ENCODE measurements at regions not wholly inside any gene's neighbourhood (a gene's known extent, or its start where the extent isn't known, plus 50 kb on each side); places are given as distances from the start of the nearest gene placed in this dataset.
"Not testable (repeated sequence)": the region's sequence is repeated elsewhere in the genome, so short reads cannot be mapped to it uniquely, and the experiment has no call there.

- Histone ChIP-seq H3K4me1 (ENCODE audit: control insufficient read depth, insufficient read depth, low read length) (no peaks in the 10 kb centered on the region), H3K9me3 (ENCODE audit: control insufficient read depth, insufficient read depth, low read length) (peaks cover 8% of the 10 kb centered on the region), H3K36me3 (ENCODE audit: control insufficient read depth, insufficient read depth, low read length) (no peaks in the 10 kb centered on the region)
Observed at GRCh38 chr6:14896475-14896874, 349.4 kb upstream of the JARID2 start.

GRCh38 chr6:14897831-14898230, 348.0 kb upstream of the JARID2 start:
- H3K4me3 ChIP-seq (ENCODE audit: low read depth, low read length): no peak overlapping the region
- no peak overlapping the region for H3K9ac ChIP-seq (ENCODE audit: low read depth, low read length)
- H3K27me3 ChIP-seq (ENCODE audit: control insufficient read depth, insufficient read depth, low read length): no peaks in the 10 kb centered on the region
- no peaks in the 10 kb centered on the region for H3K4me1 ChIP-seq (ENCODE audit: control insufficient read depth, insufficient read depth, low read length)
- no peaks in the 10 kb centered on the region for H3K36me3 ChIP-seq (ENCODE audit: control insufficient read depth, insufficient read depth, low read length)
- peaks cover 8% of the 10 kb centered on the region for H3K9me3 ChIP-seq (ENCODE audit: control insufficient read depth, insufficient read depth, low read length)

More at GRCh38 chr6:14896475-14896874, 349.4 kb upstream of the JARID2 start:
- Histone ChIP-seq H3K4me3 (ENCODE audit: low read depth, low read length) (no peak overlapping the region), H3K27me3 (ENCODE audit: control insufficient read depth, insufficient read depth, low read length) (no peaks in the 10 kb centered on the region), H3K9ac (ENCODE audit: low read depth, low read length) (no peak overlapping the region)

- not testable (repeated sequence) for H3K27me3 ChIP-seq (ENCODE audit: control insufficient read depth, insufficient read depth, low read length); H3K4me3 ChIP-seq (ENCODE audit: low read depth, low read length); H3K4me1 ChIP-seq (ENCODE audit: control insufficient read depth, insufficient read depth, low read length); H3K36me3 ChIP-seq (ENCODE audit: control insufficient read depth, insufficient read depth, low read length); H3K9me3 ChIP-seq (ENCODE audit: control insufficient read depth, insufficient read depth, low read length); H3K9ac ChIP-seq (ENCODE audit: low read depth, low read length)
Observed at GRCh38 chr6:14899441-14899840, 346.4 kb upstream of the JARID2 start.

GRCh38 chr6:14900919-14901318, 344.9 kb upstream of the JARID2 start:
- Histone ChIP-seq H3K27me3 (ENCODE audit: control insufficient read depth, insufficient read depth, low read length) (no peaks in the 10 kb centered on the region), H3K36me3 (ENCODE audit: control insufficient read depth, insufficient read depth, low read length) (no peaks in the 10 kb centered on the region), H3K9ac (ENCODE audit: low read depth, low read length) (no peak overlapping the region), H3K4me3 (ENCODE audit: low read depth, low read length) (no peak overlapping the region), H3K9me3 (ENCODE audit: control insufficient read depth, insufficient read depth, low read length) (no peaks in the 10 kb centered on the region), H3K4me1 (ENCODE audit: control insufficient read depth, insufficient read depth, low read length) (no peaks in the 10 kb centered on the region)

GRCh38 chr6:14903176-14904038, 342.5 kb upstream of the JARID2 start:
- no peaks in the 10 kb centered on the region for H3K4me1 ChIP-seq (ENCODE audit: control insufficient read depth, insufficient read depth, low read length)
- no peak overlapping the region for H3K9ac ChIP-seq (ENCODE audit: low read depth, low read length)
- no peaks in the 10 kb centered on the region for H3K9me3 ChIP-seq (ENCODE audit: control insufficient read depth, insufficient read depth, low read length)
- no peaks in the 10 kb centered on the region for H3K27me3 ChIP-seq (ENCODE audit: control insufficient read depth, insufficient read depth, low read length)
- no peaks in the 10 kb centered on the region for H3K36me3 ChIP-seq (ENCODE audit: control insufficient read depth, insufficient read depth, low read length)
- H3K4me3 ChIP-seq (ENCODE audit: low read depth, low read length): no peak overlapping the region

GRCh38 chr6:14905201-14905600, 340.7 kb upstream of the JARID2 start:
- H3K9me3 ChIP-seq (ENCODE audit: control insufficient read depth, insufficient read depth, low read length): no peaks in the 10 kb centered on the region
- no peak overlapping the region for H3K9ac ChIP-seq (ENCODE audit: low read depth, low read length)
- H3K4me1 ChIP-seq (ENCODE audit: control insufficient read depth, insufficient read depth, low read length): no peaks in the 10 kb centered on the region
- no peaks in the 10 kb centered on the region for H3K27me3 ChIP-seq (ENCODE audit: control insufficient read depth, insufficient read depth, low read length)
- H3K36me3 ChIP-seq (ENCODE audit: control insufficient read depth, insufficient read depth, low read length): no peaks in the 10 kb centered on the region
- H3K4me3 ChIP-seq (ENCODE audit: low read depth, low read length): no peak overlapping the region

GRCh38 chr6:14906621-14907020, 339.2 kb upstream of the JARID2 start:
- Histone ChIP-seq H3K27me3 (ENCODE audit: control insufficient read depth, insufficient read depth, low read length) (no peaks in the 10 kb centered on the region), H3K4me3 (ENCODE audit: low read depth, low read length) (no peak overlapping the region), H3K9me3 (ENCODE audit: control insufficient read depth, insufficient read depth, low read length) (no peaks in the 10 kb centered on the region), H3K4me1 (ENCODE audit: control insufficient read depth, insufficient read depth, low read length) (no peaks in the 10 kb centered on the region), H3K36me3 (ENCODE audit: control insufficient read depth, insufficient read depth, low read length) (no peaks in the 10 kb centered on the region), H3K9ac (ENCODE audit: low read depth, low read length) (no peak overlapping the region)

GRCh38 chr6:14910692-14911547, 334.9 kb upstream of the JARID2 start:
- Histone ChIP-seq H3K27me3 (ENCODE audit: control insufficient read depth, insufficient read depth, low read length) (no peaks in the 10 kb centered on the region), H3K36me3 (ENCODE audit: control insufficient read depth, insufficient read depth, low read length) (no peaks in the 10 kb centered on the region), H3K9ac (ENCODE audit: low read depth, low read length) (no peak overlapping the region), H3K9me3 (ENCODE audit: control insufficient read depth, insufficient read depth, low read length) (no peaks in the 10 kb centered on the region), H3K4me3 (ENCODE audit: low read depth, low read length) (no peak overlapping the region), H3K4me1 (ENCODE audit: control insufficient read depth, insufficient read depth, low read length) (no peaks in the 10 kb centered on the region)

- Histone ChIP-seq H3K4me1 (ENCODE audit: control insufficient read depth, insufficient read depth, low read length) (no peaks in the 10 kb centered on the region), H3K27me3 (ENCODE audit: control insufficient read depth, insufficient read depth, low read length) (no peaks in the 10 kb centered on the region), H3K9me3 (ENCODE audit: control insufficient read depth, insufficient read depth, low read length) (no peaks in the 10 kb centered on the region), H3K9ac (ENCODE audit: low read depth, low read length) (no peak overlapping the region), H3K36me3 (ENCODE audit: control insufficient read depth, insufficient read depth, low read length) (no peaks in the 10 kb centered on the region), H3K4me3 (ENCODE audit: low read depth, low read length) (no peak overlapping the region)
Observed at GRCh38 chr6:14912226-14912625, 333.6 kb upstream of the JARID2 start.

- Histone ChIP-seq H3K9ac (ENCODE audit: low read depth, low read length) (no peak overlapping the region), H3K36me3 (ENCODE audit: control insufficient read depth, insufficient read depth, low read length) (no peaks in the 10 kb centered on the region), H3K4me1 (ENCODE audit: control insufficient read depth, insufficient read depth, low read length) (no peaks in the 10 kb centered on the region), H3K4me3 (ENCODE audit: low read depth, low read length) (no peak overlapping the region), H3K9me3 (ENCODE audit: control insufficient read depth, insufficient read depth, low read length) (no peaks in the 10 kb centered on the region), H3K27me3 (ENCODE audit: control insufficient read depth, insufficient read depth, low read length) (no peaks in the 10 kb centered on the region)
Observed at GRCh38 chr6:14912706-14913105, 333.2 kb upstream of the JARID2 start.

GRCh38 chr6:14913931-14914330, 331.9 kb upstream of the JARID2 start:
- Histone ChIP-seq H3K9me3 (ENCODE audit: control insufficient read depth, insufficient read depth, low read length) (no peaks in the 10 kb centered on the region), H3K4me3 (ENCODE audit: low read depth, low read length) (no peak overlapping the region), H3K9ac (ENCODE audit: low read depth, low read length) (no peak overlapping the region)

More at GRCh38 chr6:14913931-14914330, 331.9 kb upstream of the JARID2 start:
- no peaks in the 10 kb centered on the region for H3K27me3 ChIP-seq (ENCODE audit: control insufficient read depth, insufficient read depth, low read length)
- no peaks in the 10 kb centered on the region for H3K36me3 ChIP-seq (ENCODE audit: control insufficient read depth, insufficient read depth, low read length)
- H3K4me1 ChIP-seq (ENCODE audit: control insufficient read depth, insufficient read depth, low read length): no peaks in the 10 kb centered on the region
